ENCODE measurements at regions not wholly inside any gene's neighbourhood (a gene's known extent, or its start where the extent isn't known, plus 50 kb on each side); places are given as distances from the start of the nearest gene placed in this dataset.

DNA sequence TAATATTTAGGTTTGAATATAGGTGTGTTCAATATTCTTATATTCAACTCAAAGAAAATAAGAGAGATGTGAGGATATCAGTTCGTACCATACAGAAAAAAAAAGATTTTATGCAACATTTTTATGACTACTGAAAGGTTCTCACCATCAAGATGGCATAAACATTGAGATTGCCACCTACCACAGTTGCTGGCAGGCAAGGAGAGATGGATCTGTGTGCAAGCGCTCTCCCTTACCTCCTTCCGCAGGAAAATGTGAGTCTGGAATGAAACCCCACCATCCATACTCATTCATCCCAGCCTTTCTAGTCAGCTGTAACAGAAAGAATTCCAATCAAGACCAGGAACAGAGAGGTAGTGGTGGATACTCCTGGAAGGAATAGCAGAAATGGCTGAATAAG lies 376.9 kb downstream of the PPP3CA start:
- Histone ChIP-seq H3K9ac (ENCODE audit: low read depth in 1 of 2, low read length in 2 of 2) (no peak overlapping the region), H3K4me1 (ENCODE audit: control insufficient read depth in 1 of 2, insufficient read depth in 2 of 2, low read length in 2 of 2) (no peaks in the 10 kb centered on the region), H3K36me3 (ENCODE audit: control insufficient read depth in 1 of 2, insufficient read depth in 2 of 2, low read length in 2 of 2) (no peaks in the 10 kb centered on the region), H3K4me3 (ENCODE audit: low read depth in 1 of 2, low read length in 2 of 2) (no peak overlapping the region), H3K9me3 (ENCODE audit: control insufficient read depth in 1 of 2, low read length in 2 of 2) (no peaks in the 10 kb centered on the region), H3K27me3 (ENCODE audit: control insufficient read depth in 1 of 2, insufficient read depth in 2 of 2, low read length in 2 of 2) (no peaks in the 10 kb centered on the region), H3K27ac (ENCODE audit: low read depth, low read length) (no peak overlapping the region)

DNA sequence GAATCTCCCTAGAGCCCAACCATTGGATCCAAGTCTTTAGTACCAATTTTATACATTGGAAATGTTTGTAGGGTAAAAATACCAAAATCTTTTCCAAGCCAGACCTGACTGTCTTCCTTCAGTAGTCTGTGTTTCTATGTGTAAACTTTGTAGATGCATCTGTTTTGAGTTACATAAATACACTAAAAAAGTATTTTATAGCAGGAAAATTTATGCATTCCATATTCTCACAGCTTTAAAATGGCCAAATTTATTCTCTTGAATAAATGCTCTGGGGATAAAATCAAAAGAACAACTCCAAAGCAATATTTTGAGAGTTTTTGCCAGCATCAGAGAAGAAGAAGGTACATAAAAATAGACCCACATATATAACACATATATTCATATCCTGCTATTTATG lies 377.4 kb downstream of the PPP3CA start:
- Histone ChIP-seq H3K4me3 (ENCODE audit: low read depth in 1 of 2, low read length in 2 of 2) (no peak overlapping the region), H3K36me3 (ENCODE audit: control insufficient read depth in 1 of 2, insufficient read depth in 2 of 2, low read length in 2 of 2) (no peaks in the 10 kb centered on the region), H3K9me3 (ENCODE audit: control insufficient read depth in 1 of 2, low read length in 2 of 2) (no peaks in the 10 kb centered on the region), H3K27ac (ENCODE audit: low read depth, low read length) (no peak overlapping the region), H3K4me1 (ENCODE audit: control insufficient read depth in 1 of 2, insufficient read depth in 2 of 2, low read length in 2 of 2) (no peaks in the 10 kb centered on the region), H3K27me3 (ENCODE audit: control insufficient read depth in 1 of 2, insufficient read depth in 2 of 2, low read length in 2 of 2) (no peaks in the 10 kb centered on the region), H3K9ac (ENCODE audit: low read depth in 1 of 2, low read length in 2 of 2) (no peak overlapping the region)

DNA sequence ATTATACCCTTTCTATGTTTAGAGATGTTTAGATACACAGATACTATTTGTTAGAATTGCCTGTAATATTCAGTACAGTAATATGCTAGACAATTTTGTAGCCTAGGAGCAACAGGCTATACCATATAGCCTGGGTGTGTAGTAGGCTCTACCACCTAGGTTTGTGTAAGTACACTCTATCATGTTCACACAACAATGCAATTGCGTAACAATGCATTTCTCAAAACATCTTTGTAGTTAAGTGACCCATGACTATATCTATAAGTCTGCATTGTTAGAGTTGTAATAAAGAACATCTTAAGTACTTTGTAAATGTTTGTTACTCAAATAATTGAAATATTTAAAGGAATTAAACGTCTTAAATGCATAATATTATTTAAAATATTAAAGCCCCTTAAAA lies 379.3 kb downstream of the PPP3CA start:
- Histone ChIP-seq H3K27me3 (ENCODE audit: control insufficient read depth in 1 of 2, insufficient read depth in 2 of 2, low read length in 2 of 2) (no peaks in the 10 kb centered on the region), H3K9me3 (ENCODE audit: control insufficient read depth in 1 of 2, low read length in 2 of 2) (no peaks in the 10 kb centered on the region), H3K4me1 (ENCODE audit: control insufficient read depth in 1 of 2, insufficient read depth in 2 of 2, low read length in 2 of 2) (no peaks in the 10 kb centered on the region), H3K4me3 (ENCODE audit: low read depth in 1 of 2, low read length in 2 of 2) (no peak overlapping the region), H3K27ac (ENCODE audit: low read depth, low read length) (no peak overlapping the region), H3K36me3 (ENCODE audit: control insufficient read depth in 1 of 2, insufficient read depth in 2 of 2, low read length in 2 of 2) (no peaks in the 10 kb centered on the region), H3K9ac (ENCODE audit: low read depth in 1 of 2, low read length in 2 of 2) (no peak overlapping the region)

DNA sequence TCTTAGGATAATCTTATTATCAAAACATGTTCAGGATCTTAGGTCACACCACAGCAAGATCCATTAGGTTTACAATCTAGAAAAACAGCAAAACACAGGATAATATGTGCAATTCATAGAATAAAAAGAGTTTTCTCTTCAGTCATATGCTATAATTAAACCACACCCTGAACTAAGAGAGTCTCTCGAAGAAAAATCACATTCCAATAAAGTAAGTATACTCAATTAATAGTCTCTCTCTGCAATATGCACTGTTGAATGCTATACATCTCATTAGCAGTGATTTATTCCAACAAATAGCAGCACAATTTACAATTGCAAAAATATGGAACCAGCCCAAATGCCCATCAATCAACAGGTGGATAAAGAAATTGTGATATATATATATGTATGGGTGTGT lies 383.7 kb downstream of the PPP3CA start:
- Histone ChIP-seq H3K36me3 (ENCODE audit: control insufficient read depth in 1 of 2, insufficient read depth in 2 of 2, low read length in 2 of 2) (no peaks in the 10 kb centered on the region), H3K4me1 (ENCODE audit: control insufficient read depth in 1 of 2, insufficient read depth in 2 of 2, low read length in 2 of 2) (no peaks in the 10 kb centered on the region), H3K27ac (ENCODE audit: low read depth, low read length) (no peak overlapping the region), H3K4me3 (ENCODE audit: low read depth in 1 of 2, low read length in 2 of 2) (no peak overlapping the region), H3K9ac (ENCODE audit: low read depth in 1 of 2, low read length in 2 of 2) (no peak overlapping the region), H3K27me3 (ENCODE audit: control insufficient read depth in 1 of 2, insufficient read depth in 2 of 2, low read length in 2 of 2) (no peaks in the 10 kb centered on the region), H3K9me3 (ENCODE audit: control insufficient read depth in 1 of 2, low read length in 2 of 2) (no peaks in the 10 kb centered on the region)

DNA sequence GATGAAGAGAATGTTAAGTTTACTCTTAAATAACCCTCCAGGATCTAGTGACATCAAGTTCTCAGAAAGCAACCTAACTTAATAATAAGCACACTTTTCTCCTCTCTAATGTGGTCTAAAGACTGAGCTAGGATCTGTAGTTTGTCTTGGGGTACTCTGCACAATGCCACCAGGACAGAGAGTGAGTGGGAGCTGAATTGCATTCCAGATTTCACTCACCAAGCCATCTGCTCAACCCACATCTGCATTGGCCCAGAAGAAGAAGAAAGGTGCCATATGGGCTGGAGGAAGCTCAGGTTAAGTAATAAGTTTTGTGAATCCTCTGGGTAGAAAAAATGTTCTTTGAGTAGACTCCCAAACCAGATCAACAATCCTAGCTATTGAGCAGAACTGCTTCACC lies 384.6 kb downstream of the PPP3CA start:
- Histone ChIP-seq H3K36me3 (ENCODE audit: control insufficient read depth in 1 of 2, insufficient read depth in 2 of 2, low read length in 2 of 2) (no peaks in the 10 kb centered on the region), H3K4me3 (ENCODE audit: low read depth in 1 of 2, low read length in 2 of 2) (no peak overlapping the region), H3K9ac (ENCODE audit: low read depth in 1 of 2, low read length in 2 of 2) (no peak overlapping the region), H3K4me1 (ENCODE audit: control insufficient read depth in 1 of 2, insufficient read depth in 2 of 2, low read length in 2 of 2) (no peaks in the 10 kb centered on the region), H3K27ac (ENCODE audit: low read depth, low read length) (no peak overlapping the region), H3K9me3 (ENCODE audit: control insufficient read depth in 1 of 2, low read length in 2 of 2) (no peaks in the 10 kb centered on the region), H3K27me3 (ENCODE audit: control insufficient read depth in 1 of 2, insufficient read depth in 2 of 2, low read length in 2 of 2) (no peaks in the 10 kb centered on the region)

DNA sequence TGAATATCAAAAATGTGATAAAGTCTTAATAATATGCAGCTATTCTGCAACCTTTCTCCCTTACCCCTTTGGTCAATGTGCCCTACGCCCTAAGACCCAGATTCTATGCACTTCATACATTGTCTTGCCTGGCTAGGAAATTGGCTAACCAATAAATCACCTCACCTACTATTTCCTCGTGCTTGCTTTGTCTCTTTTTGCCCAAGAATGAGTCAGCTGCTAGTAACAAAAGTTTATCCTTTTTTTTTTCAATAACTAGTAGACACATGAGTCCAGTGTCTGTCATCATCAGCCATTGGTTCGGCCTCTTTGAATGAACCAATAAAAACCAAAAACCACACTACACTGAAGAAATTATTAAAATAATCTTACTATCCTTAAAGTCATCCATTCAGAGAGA lies 387.1 kb downstream of the PPP3CA start:
- Histone ChIP-seq H3K9me3 (ENCODE audit: control insufficient read depth in 1 of 2, low read length in 2 of 2) (no peaks in the 10 kb centered on the region), H3K9ac (ENCODE audit: low read depth in 1 of 2, low read length in 2 of 2) (no peak overlapping the region), H3K36me3 (ENCODE audit: control insufficient read depth in 1 of 2, insufficient read depth in 2 of 2, low read length in 2 of 2) (no peaks in the 10 kb centered on the region), H3K27me3 (ENCODE audit: control insufficient read depth in 1 of 2, insufficient read depth in 2 of 2, low read length in 2 of 2) (no peaks in the 10 kb centered on the region), H3K4me1 (ENCODE audit: control insufficient read depth in 1 of 2, insufficient read depth in 2 of 2, low read length in 2 of 2) (no peaks in the 10 kb centered on the region), H3K27ac (ENCODE audit: low read depth, low read length) (no peak overlapping the region), H3K4me3 (ENCODE audit: low read depth in 1 of 2, low read length in 2 of 2) (no peak overlapping the region)

DNA sequence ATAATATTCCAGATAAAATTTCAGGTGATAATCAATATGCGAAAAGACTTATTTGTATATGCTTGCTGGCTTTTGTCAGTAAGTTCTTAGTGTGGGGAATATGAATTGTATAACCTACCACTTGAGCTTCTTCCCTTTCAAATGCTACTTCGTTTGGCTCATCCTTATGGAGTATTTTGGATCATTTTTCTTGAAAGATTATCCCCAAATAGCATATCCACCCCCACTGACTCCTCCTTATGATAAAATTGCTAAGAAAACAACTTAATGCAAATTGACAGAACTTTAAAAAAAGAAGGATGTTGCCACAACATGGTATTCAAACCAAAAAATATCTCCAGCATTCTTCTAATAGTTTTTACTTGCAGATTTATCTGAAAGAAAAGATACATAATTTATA lies 393.3 kb downstream of the PPP3CA start:
- Histone ChIP-seq H3K36me3 (ENCODE audit: control insufficient read depth in 1 of 2, insufficient read depth in 2 of 2, low read length in 2 of 2) (no peaks in the 10 kb centered on the region), H3K9ac (ENCODE audit: low read depth in 1 of 2, low read length in 2 of 2) (no peak overlapping the region)

DNA sequence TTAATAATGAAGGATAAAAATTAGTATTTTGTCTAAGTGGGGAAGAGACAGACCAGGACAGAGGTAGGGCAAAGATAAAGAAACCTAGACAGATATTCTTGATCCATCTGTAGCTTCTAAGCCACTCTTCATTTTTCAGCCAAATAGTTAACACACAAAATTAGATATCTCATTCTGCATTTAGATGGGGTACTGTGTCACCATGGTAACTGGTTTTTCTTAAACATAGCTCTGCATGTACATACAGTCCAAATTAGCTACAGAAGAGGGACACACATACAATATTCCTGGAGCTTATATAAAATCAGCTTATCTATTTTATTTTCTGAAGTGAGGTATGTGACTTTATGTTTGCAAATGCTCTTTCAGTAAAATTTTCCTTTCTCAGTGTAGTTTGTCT lies 393.7 kb downstream of the PPP3CA start:
- Histone ChIP-seq H3K9ac (ENCODE audit: low read depth in 1 of 2, low read length in 2 of 2) (no peak overlapping the region), H3K27me3 (ENCODE audit: control insufficient read depth in 1 of 2, insufficient read depth in 2 of 2, low read length in 2 of 2) (no peaks in the 10 kb centered on the region), H3K27ac (ENCODE audit: low read depth, low read length) (no peak overlapping the region), H3K9me3 (ENCODE audit: control insufficient read depth in 1 of 2, low read length in 2 of 2) (no peaks in the 10 kb centered on the region), H3K4me3 (ENCODE audit: low read depth in 1 of 2, low read length in 2 of 2) (no peak overlapping the region), H3K36me3 (ENCODE audit: control insufficient read depth in 1 of 2, insufficient read depth in 2 of 2, low read length in 2 of 2) (no peaks in the 10 kb centered on the region), H3K4me1 (ENCODE audit: control insufficient read depth in 1 of 2, insufficient read depth in 2 of 2, low read length in 2 of 2) (no peaks in the 10 kb centered on the region)

More for the DNA sequence above, 393.3 kb downstream of the PPP3CA start:
- Histone ChIP-seq H3K27me3 (ENCODE audit: control insufficient read depth in 1 of 2, insufficient read depth in 2 of 2, low read length in 2 of 2) (no peaks in the 10 kb centered on the region), H3K27ac (ENCODE audit: low read depth, low read length) (no peak overlapping the region), H3K4me3 (ENCODE audit: low read depth in 1 of 2, low read length in 2 of 2) (no peak overlapping the region), H3K4me1 (ENCODE audit: control insufficient read depth in 1 of 2, insufficient read depth in 2 of 2, low read length in 2 of 2) (no peaks in the 10 kb centered on the region), H3K9me3 (ENCODE audit: control insufficient read depth in 1 of 2, low read length in 2 of 2) (no peaks in the 10 kb centered on the region)

DNA sequence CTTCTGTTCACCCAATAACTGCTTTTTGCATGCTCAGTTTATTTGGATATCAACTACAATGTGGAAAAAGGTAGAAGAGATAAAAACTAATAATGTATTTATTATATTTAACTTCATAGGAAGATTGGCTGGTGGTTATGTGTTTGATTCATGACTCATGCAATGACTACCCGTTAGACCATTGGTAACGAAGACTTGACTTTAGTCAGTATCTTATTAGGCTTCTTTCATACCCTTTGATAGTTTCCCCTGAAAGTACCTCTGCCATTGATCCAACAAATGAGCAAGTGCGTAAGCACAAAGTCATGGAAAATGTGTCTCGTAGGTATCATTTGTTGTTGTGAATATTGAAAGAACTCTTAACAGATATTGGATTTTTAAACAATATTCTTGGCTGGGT lies 394.7 kb downstream of the PPP3CA start:
- H3K4me1 ChIP-seq (ENCODE audit: control insufficient read depth in 1 of 2, insufficient read depth in 2 of 2, low read length in 2 of 2), result no peaks in the 10 kb centered on the region
- no peaks in the 10 kb centered on the region for H3K27me3 ChIP-seq (ENCODE audit: control insufficient read depth in 1 of 2, insufficient read depth in 2 of 2, low read length in 2 of 2)
- H3K4me3 ChIP-seq (ENCODE audit: low read depth in 1 of 2, low read length in 2 of 2), result no peak overlapping the region
- H3K9ac ChIP-seq (ENCODE audit: low read depth in 1 of 2, low read length in 2 of 2), result no peak overlapping the region
- no peaks in the 10 kb centered on the region for H3K36me3 ChIP-seq (ENCODE audit: control insufficient read depth in 1 of 2, insufficient read depth in 2 of 2, low read length in 2 of 2)
- no peak overlapping the region for H3K27ac ChIP-seq (ENCODE audit: low read depth, low read length)
- H3K9me3 ChIP-seq (ENCODE audit: control insufficient read depth in 1 of 2, low read length in 2 of 2), result no peaks in the 10 kb centered on the region

DNA sequence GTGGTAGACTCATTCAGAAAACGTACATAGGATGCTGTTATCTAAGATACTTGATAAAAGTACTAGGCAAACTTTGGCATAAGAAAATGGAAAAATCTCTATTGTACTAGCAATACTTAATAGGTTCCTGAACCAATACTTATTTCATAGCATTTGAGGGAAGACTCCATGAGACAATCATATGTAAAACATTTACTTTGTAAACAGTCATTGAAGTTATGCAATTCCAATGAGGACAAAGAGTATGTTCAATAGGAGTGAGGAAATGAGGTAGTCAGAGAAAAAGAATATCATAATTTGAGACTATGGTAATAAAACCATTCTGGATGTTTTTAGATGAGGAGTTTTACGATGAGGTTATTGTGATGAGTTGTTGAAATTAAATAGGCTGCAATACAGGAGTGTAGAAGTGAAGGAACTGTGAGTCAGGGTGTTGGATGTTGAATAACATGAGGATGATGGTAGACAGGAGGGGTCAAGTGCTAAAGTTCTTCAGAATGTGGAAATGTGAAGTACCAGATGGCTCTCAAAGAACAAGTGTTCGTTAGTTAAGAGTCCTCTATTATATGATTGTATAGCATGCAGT lies 397.9 kb downstream of the PPP3CA start:
- H3K9me3 ChIP-seq (ENCODE audit: control insufficient read depth in 1 of 2, low read length in 2 of 2), result no peaks in the 10 kb centered on the region
- H3K4me1 ChIP-seq (ENCODE audit: control insufficient read depth in 1 of 2, insufficient read depth in 2 of 2, low read length in 2 of 2), result no peaks in the 10 kb centered on the region
- H3K9ac ChIP-seq (ENCODE audit: low read depth in 1 of 2, low read length in 2 of 2), result no peak overlapping the region
- H3K36me3 ChIP-seq (ENCODE audit: control insufficient read depth in 1 of 2, insufficient read depth in 2 of 2, low read length in 2 of 2), result no peaks in the 10 kb centered on the region
- H3K27ac ChIP-seq (ENCODE audit: low read depth, low read length), result no peak overlapping the region
- no peak overlapping the region for H3K4me3 ChIP-seq (ENCODE audit: low read depth in 1 of 2, low read length in 2 of 2)
- no peaks in the 10 kb centered on the region for H3K27me3 ChIP-seq (ENCODE audit: control insufficient read depth in 1 of 2, insufficient read depth in 2 of 2, low read length in 2 of 2)

DNA sequence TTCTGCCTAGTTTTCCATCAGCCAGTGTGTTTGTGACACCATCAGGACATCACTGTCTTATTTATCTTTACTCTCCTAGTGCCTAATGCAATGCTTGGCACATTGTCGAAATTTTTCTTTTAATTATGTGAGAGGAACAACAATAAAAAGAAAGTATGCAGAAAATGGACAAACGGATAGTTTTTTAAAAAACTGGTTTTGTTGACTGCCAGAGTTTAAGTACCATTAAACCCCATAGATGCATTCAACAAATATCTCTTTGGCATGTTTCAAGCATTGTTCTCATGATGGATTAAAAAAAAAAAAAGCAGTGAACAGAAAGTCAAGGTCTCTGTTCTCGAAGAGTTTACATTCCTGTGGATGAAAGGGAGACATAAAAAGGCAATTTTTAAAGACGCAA lies 398.4 kb downstream of the PPP3CA start:
- H3K4me1 ChIP-seq (ENCODE audit: control insufficient read depth in 1 of 2, insufficient read depth in 2 of 2, low read length in 2 of 2), result no peaks in the 10 kb centered on the region
- H3K9ac ChIP-seq (ENCODE audit: low read depth in 1 of 2, low read length in 2 of 2), result no peak overlapping the region
- no peaks in the 10 kb centered on the region for H3K27me3 ChIP-seq (ENCODE audit: control insufficient read depth in 1 of 2, insufficient read depth in 2 of 2, low read length in 2 of 2)
- H3K27ac ChIP-seq (ENCODE audit: low read depth, low read length), result no peak overlapping the region
- H3K4me3 ChIP-seq (ENCODE audit: low read depth in 1 of 2, low read length in 2 of 2), result no peak overlapping the region
- no peaks in the 10 kb centered on the region for H3K9me3 ChIP-seq (ENCODE audit: control insufficient read depth in 1 of 2, low read length in 2 of 2)
- H3K36me3 ChIP-seq (ENCODE audit: control insufficient read depth in 1 of 2, insufficient read depth in 2 of 2, low read length in 2 of 2), result no peaks in the 10 kb centered on the region

Data from duodenal mucosa (tissue), 2 donors.